ENCODE measurements at regions not wholly inside any gene's neighbourhood (a gene's known extent, or its start where the extent isn't known, plus 50 kb on each side); places are given as distances from the start of the nearest gene placed in this dataset.
"Not testable (repeated sequence)": the region's sequence is repeated elsewhere in the genome, so short reads cannot be mapped to it uniquely, and the experiment has no call there.

- not testable (repeated sequence) for DNase-seq
These were observed 56.1 kb downstream of the ZNF22 start for GRCh38 chr10:45056806-45057205.

GRCh38 chr10:45058580-45058979 lies 57.9 kb downstream of the ZNF22 start:
- DNase-seq, result no peak

GRCh38 chr10:45058992-45059561 lies 58.4 kb downstream of the ZNF22 start:
- no peak for DNase-seq

GRCh38 chr10:45059632-45060031 lies 58.9 kb downstream of the ZNF22 start:
- no peak for DNase-seq

- DNase-seq, result no peak
These were observed 61.3 kb downstream of the ZNF22 start for GRCh38 chr10:45061982-45062381.

- no peak for DNase-seq
These were observed 63.0 kb downstream of the ZNF22 start for GRCh38 chr10:45063591-45064231.

- no peak for DNase-seq
These were observed 64.3 kb downstream of the ZNF22 start for GRCh38 chr10:45064998-45065397.

- no peak for DNase-seq
These were observed 70.5 kb downstream of the ZNF22 start for GRCh38 chr10:45071043-45071813.

GRCh38 chr10:45075216-45075615 lies 74.5 kb downstream of the ZNF22 start:
- DNase-seq, result no peak

- no peak for DNase-seq
These were observed 75.2 kb downstream of the ZNF22 start for GRCh38 chr10:45075826-45076380.

GRCh38 chr10:45076891-45077290 lies 76.2 kb downstream of the ZNF22 start:
- no peak for DNase-seq

GRCh38 chr10:45080331-45080730 lies 79.6 kb downstream of the ZNF22 start:
- no peak for DNase-seq

GRCh38 chr10:45082176-45082575 lies 81.5 kb downstream of the ZNF22 start:
- DNase-seq, result no peak

- DNase-seq, result no peak
These were observed 91.2 kb downstream of the ZNF22 start for GRCh38 chr10:45091968-45092367.

- DNase-seq, result no peak
These were observed 93.2 kb downstream of the ZNF22 start for GRCh38 chr10:45093945-45094344.

GRCh38 chr10:45095286-45095685 lies 94.6 kb downstream of the ZNF22 start:
- no peak for DNase-seq

GRCh38 chr10:45096001-45096400 lies 95.3 kb downstream of the ZNF22 start:
- no peak for DNase-seq

- no peak for DNase-seq
These were observed 99.7 kb downstream of the ZNF22 start for GRCh38 chr10:45100429-45100828.

GRCh38 chr10:45104674-45105073 lies 104.0 kb downstream of the ZNF22 start:
- DNase-seq, result no peak

- not testable (repeated sequence) for DNase-seq
These were observed 104.6 kb downstream of the ZNF22 start for GRCh38 chr10:45105309-45105708.

- DNase-seq, result no peak
These were observed 105.6 kb downstream of the ZNF22 start for GRCh38 chr10:45106236-45106856.

GRCh38 chr10:45111509-45111908 lies 110.8 kb downstream of the ZNF22 start:
- DNase-seq, result no peak

- not testable (repeated sequence) for DNase-seq
These were observed 117.2 kb downstream of the ZNF22 start for GRCh38 chr10:45117940-45118339.
